ENCODE measurements at regions not wholly inside any gene's neighbourhood (a gene's known extent, or its start where the extent isn't known, plus 50 kb on each side); places are given as distances from the start of the nearest gene placed in this dataset.
A peak's percentile ranks its signal among the peaks of the same experiment; 100 is the strongest.

DNA sequence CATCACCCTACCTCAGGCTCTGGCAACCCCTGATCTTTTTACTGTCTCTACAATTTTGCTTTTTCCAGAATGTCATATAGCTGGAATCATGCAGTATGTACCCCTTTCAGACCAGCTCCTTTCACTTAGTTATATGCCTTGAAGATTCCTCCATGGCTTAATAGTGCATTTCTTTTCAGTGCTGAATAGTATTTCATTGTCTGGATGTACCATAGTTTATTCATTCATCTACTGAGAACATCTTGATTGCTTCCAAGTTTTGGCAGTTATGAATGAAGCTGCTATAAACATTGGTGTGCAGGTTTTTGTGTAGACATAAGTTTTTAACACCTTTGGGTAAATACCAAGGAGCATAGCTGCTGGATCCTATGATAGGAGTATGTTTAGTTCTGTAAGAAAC is 50.8 kb upstream of the ANP32A start:
- no peak overlapping the region for H3K9ac ChIP-seq
- TF ChIP-seq, protein P1, sequence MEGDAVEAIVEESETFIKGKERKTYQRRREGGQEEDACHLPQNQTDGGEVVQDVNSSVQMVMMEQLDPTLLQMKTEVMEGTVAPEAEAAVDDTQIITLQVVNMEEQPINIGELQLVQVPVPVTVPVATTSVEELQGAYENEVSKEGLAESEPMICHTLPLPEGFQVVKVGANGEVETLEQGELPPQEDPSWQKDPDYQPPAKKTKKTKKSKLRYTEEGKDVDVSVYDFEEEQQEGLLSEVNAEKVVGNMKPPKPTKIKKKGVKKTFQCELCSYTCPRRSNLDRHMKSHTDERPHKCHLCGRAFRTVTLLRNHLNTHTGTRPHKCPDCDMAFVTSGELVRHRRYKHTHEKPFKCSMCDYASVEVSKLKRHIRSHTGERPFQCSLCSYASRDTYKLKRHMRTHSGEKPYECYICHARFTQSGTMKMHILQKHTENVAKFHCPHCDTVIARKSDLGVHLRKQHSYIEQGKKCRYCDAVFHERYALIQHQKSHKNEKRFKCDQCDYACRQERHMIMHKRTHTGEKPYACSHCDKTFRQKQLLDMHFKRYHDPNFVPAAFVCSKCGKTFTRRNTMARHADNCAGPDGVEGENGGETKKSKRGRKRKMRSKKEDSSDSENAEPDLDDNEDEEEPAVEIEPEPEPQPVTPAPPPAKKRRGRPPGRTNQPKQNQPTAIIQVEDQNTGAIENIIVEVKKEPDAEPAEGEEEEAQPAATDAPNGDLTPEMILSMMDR (conservative IDR thresholded peaks at IDR 0.05; ENCODE audit: low read depth, low read length) = no peak
- H2AFZ ChIP-seq (ENCODE audit: low read depth) = no peak overlapping the region
- H3K4me3 ChIP-seq (IDR thresholded peaks at IDR 0.05; ENCODE audit: insufficient read depth, low read depth, low read length) = no peak overlapping the region
- no peaks in the 10 kb centered on the region for H3K36me3 ChIP-seq (ENCODE audit: insufficient read depth)
- no peak overlapping the region for H3K27ac ChIP-seq
- no peak overlapping the region for H3K4me2 ChIP-seq
- no peaks in the 10 kb centered on the region for H3K27me3 ChIP-seq (ENCODE audit: insufficient read depth, low read depth)
- no peaks in the 10 kb centered on the region for H3K4me1 ChIP-seq (ENCODE audit: low read depth, poor library complexity, severe bottlenecking)
- no peaks in the 10 kb centered on the region for H3K79me2 ChIP-seq (ENCODE audit: insufficient read depth, low read depth)
- H4K20me1 ChIP-seq (ENCODE audit: insufficient read depth) = no peaks in the 10 kb centered on the region

DNA sequence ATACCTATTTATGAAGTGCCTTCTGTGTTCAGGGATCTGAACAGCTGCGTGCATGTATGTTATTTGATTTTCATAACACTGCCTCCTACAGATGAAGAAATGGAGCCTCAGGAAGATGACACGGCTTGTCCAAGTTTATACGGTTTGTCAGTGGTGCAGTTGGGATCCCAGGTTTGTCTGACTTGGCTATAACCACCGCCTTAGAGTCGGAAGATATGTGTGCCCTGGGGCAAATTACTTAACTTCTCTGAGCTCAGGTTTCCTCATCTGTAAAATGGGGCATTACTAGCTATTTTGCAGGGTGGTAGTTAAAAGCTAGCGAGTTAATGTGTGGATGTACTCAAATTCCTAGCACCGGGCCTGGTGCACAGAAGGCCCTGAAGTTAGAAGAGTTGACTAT is 54.1 kb upstream of the ANP32A start:
- Histone ChIP-seq H3K36me3 (ENCODE audit: insufficient read depth) (no peaks in the 10 kb centered on the region), H3K9ac (no peak overlapping the region), H2AFZ (ENCODE audit: low read depth) (no peak overlapping the region), H3K27ac (no peak overlapping the region), H3K4me3 (IDR thresholded peaks at IDR 0.05; ENCODE audit: insufficient read depth, low read depth, low read length) (no peak overlapping the region), H3K27me3 (ENCODE audit: insufficient read depth, low read depth) (no peaks in the 10 kb centered on the region), H3K4me2 (no peak overlapping the region), H3K79me2 (ENCODE audit: insufficient read depth, low read depth) (no peaks in the 10 kb centered on the region), H3K4me1 (ENCODE audit: low read depth, poor library complexity, severe bottlenecking) (no peaks in the 10 kb centered on the region), H4K20me1 (ENCODE audit: insufficient read depth) (no peaks in the 10 kb centered on the region)
- TF ChIP-seq, protein P1 (conservative IDR thresholded peaks at IDR 0.05; ENCODE audit: low read depth, low read length) = no peak

DNA sequence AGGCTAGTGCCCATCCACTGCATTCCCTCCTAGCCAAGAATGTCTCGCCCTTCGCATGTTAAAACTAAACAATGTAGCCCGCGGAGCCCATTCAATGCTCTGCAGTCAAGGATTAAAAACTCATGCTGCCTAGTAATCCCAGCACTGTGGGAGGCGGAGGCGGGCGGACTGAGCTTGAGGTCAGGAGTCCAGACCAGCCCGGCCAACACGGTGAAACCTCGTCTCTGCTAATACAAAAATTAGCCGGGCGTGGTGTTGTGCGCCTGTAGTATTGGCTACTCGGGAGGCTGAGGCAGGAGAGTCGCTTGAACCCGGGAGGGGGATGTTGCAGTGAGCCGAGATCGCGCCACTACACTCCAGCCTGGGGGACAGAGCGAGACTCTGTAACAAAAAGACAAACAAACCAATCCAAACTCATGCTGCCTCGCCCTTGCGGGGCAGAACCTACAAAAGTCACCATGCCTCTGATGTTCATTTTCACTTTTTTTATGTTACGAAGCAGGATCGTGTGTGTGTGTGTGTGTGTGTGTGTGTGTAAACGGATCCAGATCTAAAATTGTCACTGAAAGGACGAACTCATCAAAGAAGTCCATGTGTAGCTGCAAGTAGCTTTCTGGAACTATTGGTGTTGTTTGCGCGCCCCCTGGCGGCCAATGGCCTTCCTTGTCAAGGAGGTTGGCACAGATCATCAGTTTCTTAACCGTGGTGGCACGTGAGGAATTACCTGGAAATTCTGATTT is 54.8 kb upstream of the SPESP1 start:
- no peaks in the 10 kb centered on the region for H3K4me1 ChIP-seq (ENCODE audit: low read depth, poor library complexity, severe bottlenecking)
- H3K27me3 ChIP-seq (ENCODE audit: insufficient read depth, low read depth) = no peaks in the 10 kb centered on the region
- no peak overlapping the region for H3K27ac ChIP-seq
- peak overlapping the region; percentile 66 for H3K4me2 ChIP-seq
- H4K20me1 ChIP-seq (ENCODE audit: insufficient read depth) = no peaks in the 10 kb centered on the region
- no peak overlapping the region for H3K4me3 ChIP-seq (IDR thresholded peaks at IDR 0.05; ENCODE audit: insufficient read depth, low read depth, low read length)
- H2AFZ ChIP-seq (ENCODE audit: low read depth) = peak overlapping the region; percentile 81; the same call in 1 of the 2 replicates
- H3K9ac ChIP-seq = no peak overlapping the region
- H3K36me3 ChIP-seq (ENCODE audit: insufficient read depth) = no peaks in the 10 kb centered on the region
- TF ChIP-seq, protein P1 (conservative IDR thresholded peaks at IDR 0.05; ENCODE audit: low read depth, low read length) = peak; percentile 88
- H3K79me2 ChIP-seq (ENCODE audit: insufficient read depth, low read depth) = no peaks in the 10 kb centered on the region

DNA sequence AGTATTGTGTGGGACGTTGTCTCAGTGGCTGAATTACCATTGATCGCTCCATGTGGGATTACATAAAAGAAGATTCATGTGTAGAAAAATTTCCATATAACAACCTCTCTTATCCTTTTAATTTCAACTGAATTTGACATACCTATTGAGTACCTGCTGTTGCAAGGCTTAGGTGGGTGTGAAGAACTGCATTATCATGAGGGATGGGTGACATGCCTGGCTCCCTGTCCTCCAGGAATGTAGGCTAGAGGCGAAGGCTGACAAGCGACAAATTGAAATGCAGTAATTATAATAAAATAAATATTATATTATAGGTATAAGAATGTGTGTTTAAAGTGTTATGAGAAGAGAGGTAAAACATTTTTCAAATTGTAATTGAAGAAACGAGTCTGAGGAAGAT is 52.7 kb upstream of the SPESP1 start:
- Histone ChIP-seq H3K36me3 (ENCODE audit: insufficient read depth) (no peaks in the 10 kb centered on the region), H3K27ac (no peak overlapping the region), H3K4me2 (no peak overlapping the region), H3K4me1 (ENCODE audit: low read depth, poor library complexity, severe bottlenecking) (no peaks in the 10 kb centered on the region), H3K79me2 (ENCODE audit: insufficient read depth, low read depth) (no peaks in the 10 kb centered on the region), H4K20me1 (ENCODE audit: insufficient read depth) (no peaks in the 10 kb centered on the region), H2AFZ (ENCODE audit: low read depth) (no peak overlapping the region), H3K4me3 (IDR thresholded peaks at IDR 0.05; ENCODE audit: insufficient read depth, low read depth, low read length) (no peak overlapping the region), H3K27me3 (ENCODE audit: insufficient read depth, low read depth) (no peaks in the 10 kb centered on the region), H3K9ac (no peak overlapping the region)
- TF ChIP-seq, protein P1 (conservative IDR thresholded peaks at IDR 0.05; ENCODE audit: low read depth, low read length) = no peak

Data from KMS-11 (cell line).